HCT116 (cell line): ENCODE measurements at regions not wholly inside any gene's neighbourhood (a gene's known extent, or its start where the extent isn't known, plus 50 kb on each side); places are given as distances from the start of the nearest gene placed in this dataset.

ENCODE experiments used
- ATAC-seq: fragments of 200-7000 bp; cut with Tn5 transposase; 2 replicates; pipeline ENCODE4 v1.9.1; 2020; ENCODE audit warnings: mild to moderate bottlenecking, moderate library complexity
- BruUV-seq: library from RNA; stranded (reverse); fragments of 400-500 nt; replicated peaks from 2 replicates; lab custom pipeline; 2021; lab: Mats Ljungman, UMichigan
- CTCF ChIA-PET: fragments of 300-600 bp; sonication (Branson Sonifier 250); formaldehyde crosslinking; loops from one replicate; lab custom pipeline; 2021; ENCODE audit warnings: antibody characterized with exemption; lab: Charles Lee
- POLR2A ChIA-PET: fragments of 300-600, 350-600 bp; sonication (Branson Sonifier 250); formaldehyde crosslinking; loops from one replicate; lab custom pipeline; 2021; ENCODE audit warnings: antibody characterized with exemption; lab: Charles Lee
- RAD21 ChIA-PET, 2 experiments: fragments of 300-600 bp; sonication (Branson Sonifier 250); formaldehyde crosslinking; loops; one replicate each; lab custom pipeline; 2023; ENCODE audit warnings: low total read pairs in 2 of 2; ENCODE audit not compliant: uncharacterized antibody in 2 of 2, unreplicated experiment in 2 of 2, low non-redundant PET in 1 of 2; lab: Charles Lee
- DNase-seq: peaks from one replicate; pipeline ENCODE4 v3.0.0-alpha.2; 2010; ENCODE audit warnings: low read depth, low spot score
- H2AFZ ChIP-seq: fragments of 200-600 bp; shearing (Covaris generic), sonication (generic); 2 replicates; pipeline ENCODE4 v1.6.1; 2017; ENCODE audit warnings: low read depth, mixed run types, mixed read lengths, antibody characterized with exemption, low read length; ENCODE audit not compliant: poor library complexity, severe bottlenecking
- H3K27ac ChIP-seq: 2 replicates; pipeline ENCODE4 v1.5.1; 2012; ENCODE audit warnings: low read depth, low read length
- H3K27me3 ChIP-seq: fragments of 200-600 bp; sonication (generic); 2 replicates; pipeline ENCODE4 v1.6.1; 2016; ENCODE audit warnings: mixed run types, low read length, mixed read lengths; ENCODE audit not compliant: insufficient read depth
- H3K36me3 ChIP-seq, 2 experiments: fragments of 200-500 bp in 1 of 2; fragments of 200-600 bp in 1 of 2; sonication (Bioruptor generic) in 1 of 2; sonication (generic) in 1 of 2; 2 replicates each; pipeline versions ENCODE4 v1.5.1 to v1.6.1; 2014 to 2016; ENCODE audit warnings: low read length in 2 of 2, inconsistent platforms in 1 of 2, mixed read lengths in 1 of 2, mixed run types in 1 of 2; ENCODE audit not compliant: insufficient read depth in 2 of 2, control insufficient read depth in 1 of 2
- H3K4me1 ChIP-seq, 2 experiments: fragments of 200-600 bp in 1 of 2; sonication (generic) in 1 of 2; 2 replicates each; pipeline versions ENCODE4 v1.5.1 to v1.6.1; 2012 to 2017; ENCODE audit warnings: low read length in 2 of 2, inconsistent platforms in 1 of 2, mild to moderate bottlenecking in 1 of 2, mixed read lengths in 1 of 2, mixed run types in 1 of 2, moderate library complexity in 1 of 2; ENCODE audit not compliant: insufficient read depth in 2 of 2, control insufficient read depth in 1 of 2
- H3K4me2 ChIP-seq: fragments of 200-600 bp; sonication (generic); 2 replicates; pipeline ENCODE4 v1.6.1; 2017; ENCODE audit warnings: mixed run types, low read length, mixed read lengths
- H3K4me3 ChIP-seq, 2 experiments: fragments of 200-600 bp in 1 of 2; sonication (generic) in 1 of 2; replicated peaks in 1 of 2; 2 replicates each; pipeline ENCODE4 v1.5.1; 2011 to 2016; ENCODE audit warnings: low read length in 2 of 2, control low read depth in 1 of 2, low read depth in 1 of 2, mild to moderate bottlenecking in 1 of 2, mixed read lengths in 1 of 2, mixed run types in 1 of 2
- H3K79me2 ChIP-seq: fragments of 200-600 bp; sonication (generic); 2 replicates; pipeline ENCODE4 v1.6.1; 2017; ENCODE audit warnings: mild to moderate bottlenecking, mixed run types, low read length, moderate library complexity, mixed read lengths; ENCODE audit not compliant: insufficient read depth
- H3K9ac ChIP-seq: fragments of 200-600 bp; sonication (generic); 2 replicates; pipeline ENCODE4 v1.6.1; 2016; ENCODE audit warnings: low read length, mixed read lengths
- H3K9me2 ChIP-seq: fragments of 200-600 bp; sonication (generic), shearing (Covaris generic); 2 replicates; pipeline ENCODE4 v1.6.1; 2017; ENCODE audit warnings: mixed run types, mild to moderate bottlenecking, moderate library complexity; ENCODE audit not compliant: insufficient read depth
- H3K9me3 ChIP-seq, 2 experiments: fragments of 200-500 bp in 1 of 2; fragments of 200-600 bp in 1 of 2; sonication (Bioruptor generic) in 1 of 2; sonication (generic) in 1 of 2; 2 replicates each; pipeline ENCODE4 v1.6.1; 2014 to 2017; ENCODE audit warnings: low read length in 2 of 2, mixed read lengths in 2 of 2, inconsistent platforms in 1 of 2, low read depth in 1 of 2, mild to moderate bottlenecking in 1 of 2, mixed run types in 1 of 2, moderate library complexity in 1 of 2; ENCODE audit not compliant: control insufficient read depth in 1 of 2, insufficient read depth in 1 of 2
- H4K20me1 ChIP-seq: fragments of 200-600 bp; sonication (generic), shearing (Covaris generic); 2 replicates; pipeline ENCODE4 v1.6.1; 2017; ENCODE audit warnings: mixed run types, mild to moderate bottlenecking, moderate library complexity; ENCODE audit not compliant: insufficient read depth
- ATF3 ChIP-seq: IDR thresholded peaks from 2 replicates; pipeline ENCODE4 v1.6.1; 2012
- EZH2phosphoT487 ChIP-seq: fragments of 200-600 bp; IDR thresholded peaks from 2 replicates; pipeline ENCODE4 v1.6.1; 2018; ENCODE audit warnings: antibody characterized with exemption, borderline replicate concordance
- FOSL1 ChIP-seq: IDR thresholded peaks from 2 replicates; pipeline ENCODE4 v1.6.1; 2012; ENCODE audit warnings: low read depth
- JUND ChIP-seq: IDR thresholded peaks from 2 replicates; pipeline ENCODE4 v1.6.1; 2012
- MAX ChIP-seq: IDR thresholded peaks from 2 replicates; pipeline ENCODE4 v1.6.1; 2012
- POLR2A ChIP-seq: IDR thresholded peaks from 2 replicates; pipeline ENCODE4 v1.7.0; 2011; ENCODE audit warnings: borderline replicate concordance; ENCODE audit not compliant: insufficient read depth, insufficient read length; ENCODE audit errors: extremely low read depth
- POLR2AphosphoS5 ChIP-seq: IDR thresholded peaks from 2 replicates; pipeline ENCODE4 v1.6.1; 2011; ENCODE audit warnings: mild to moderate bottlenecking, low read depth, low read length, moderate library complexity
- SP1 ChIP-seq: IDR thresholded peaks from 2 replicates; pipeline ENCODE4 v1.6.1; 2012; ENCODE audit warnings: low read depth
- SRF ChIP-seq: IDR thresholded peaks from 2 replicates; pipeline ENCODE4 v1.6.1; 2012; ENCODE audit warnings: low read depth
- TCF7L2 ChIP-seq: IDR thresholded peaks from 2 replicates; pipeline ENCODE4 v1.7.0; 2011; ENCODE audit warnings: borderline replicate concordance, inconsistent platforms; ENCODE audit not compliant: insufficient read depth, insufficient read length; ENCODE audit errors: extremely low read depth
- ZBTB33 ChIP-seq: IDR thresholded peaks from 2 replicates; pipeline ENCODE4 v1.6.1; 2011; ENCODE audit warnings: mild to moderate bottlenecking, low read length, moderate library complexity; ENCODE audit not compliant: insufficient replicate concordance; ENCODE audit errors: extremely low read depth
- ZNF274 ChIP-seq: fragments of 200-500 bp; sonication (Bioruptor generic); IDR thresholded peaks from 2 replicates; pipeline ENCODE4 v1.6.1; 2014; ENCODE audit warnings: mild to moderate bottlenecking, low read depth, low read length, inconsistent platforms
- intact Hi-C: fragments of 100-400 bp; cut with micrococcal nuclease; formaldehyde crosslinking; loops from 2 replicates; pipeline ENCODE4 v1.10.0; 2022
- TF ChIP-seq, protein P1 (sequence below): IDR thresholded peaks from 2 replicates; pipeline ENCODE4 v1.6.1; 2012; ENCODE audit warnings: low read depth

DNA sequence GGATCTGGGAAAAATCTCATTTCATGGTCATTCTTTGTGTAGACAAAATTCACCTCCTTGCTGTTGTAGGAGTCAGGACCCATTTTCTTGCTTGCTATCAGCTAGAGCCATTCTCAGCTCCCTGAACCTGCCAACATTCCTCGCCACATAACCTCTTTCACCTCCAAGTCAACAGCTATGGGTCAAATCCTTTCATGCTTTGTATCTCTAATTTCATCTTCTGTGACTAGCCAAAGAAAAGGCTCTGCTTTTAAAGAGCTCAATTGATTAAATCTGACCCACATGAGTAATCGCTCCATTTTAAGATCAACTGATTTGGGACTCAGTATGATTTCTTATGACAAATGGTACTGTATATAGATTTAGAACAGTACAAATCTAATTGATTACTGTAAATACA lies 89.2 kb upstream of the FOXG1 start:
- peaks cover 7 to 34% of the 10 kb centered on the region in 2 experiments; a peak in 3 of 4 replicates for H3K9me3 ChIP-seq
- no peaks in the 10 kb centered on the region for H3K4me1 ChIP-seq
- no peak overlapping the region for H2AFZ ChIP-seq
- H3K4me3 ChIP-seq, result no peak overlapping the region
- H4K20me1 ChIP-seq, result no peaks in the 10 kb centered on the region
- H3K27me3 ChIP-seq, result no peaks in the 10 kb centered on the region
- RAD21 ChIA-PET, result no interaction called here
- CTCF ChIA-PET, result no interaction called here
- no peaks in the 10 kb centered on the region for H3K9me2 ChIP-seq
- no peaks in the 10 kb centered on the region for H3K36me3 ChIP-seq
- no peak overlapping the region for H3K27ac ChIP-seq
- no peak overlapping the region for H3K4me2 ChIP-seq
- ATAC-seq (no peak), DNase-seq (no peak)
- no peak overlapping the region for H3K9ac ChIP-seq
- no peaks in the 10 kb centered on the region for H3K79me2 ChIP-seq
- TF ChIP-seq EZH2phosphoT487, result no peak
- TF ChIP-seq ATF3, result no peak
- no TSS peak for BruUV-seq
- POLR2A ChIA-PET, result no interaction called here
- intact Hi-C loops, result no loop called here

- H3K36me3 ChIP-seq, result no peaks in the 10 kb centered on the region
- H4K20me1 ChIP-seq, result no peaks in the 10 kb centered on the region
- no peak overlapping the region for H3K9ac ChIP-seq
- no peaks in the 10 kb centered on the region for H3K27me3 ChIP-seq
- intact Hi-C loops, result no loop called here
- no peak overlapping the region for H3K4me3 ChIP-seq
- H3K9me3 ChIP-seq, result peaks cover 7 to 22% of the 10 kb centered on the region in 2 experiments; a peak in 3 of 4 replicates
- H3K27ac ChIP-seq, result no peak overlapping the region
- DNase-seq, result no peak
- H2AFZ ChIP-seq, result no peak overlapping the region
- CTCF ChIA-PET, result no interaction called here
- BruUV-seq, result no TSS peak
- no peaks in the 10 kb centered on the region for H3K79me2 ChIP-seq
- H3K9me2 ChIP-seq, result no peaks in the 10 kb centered on the region
- H3K4me2 ChIP-seq, result no peak overlapping the region
- POLR2A ChIA-PET, result no interaction called here
- RAD21 ChIA-PET, result no interaction called here
- ATAC-seq, result no peak
- no peaks in the 10 kb centered on the region for H3K4me1 ChIP-seq
- TF ChIP-seq, protein P1, sequence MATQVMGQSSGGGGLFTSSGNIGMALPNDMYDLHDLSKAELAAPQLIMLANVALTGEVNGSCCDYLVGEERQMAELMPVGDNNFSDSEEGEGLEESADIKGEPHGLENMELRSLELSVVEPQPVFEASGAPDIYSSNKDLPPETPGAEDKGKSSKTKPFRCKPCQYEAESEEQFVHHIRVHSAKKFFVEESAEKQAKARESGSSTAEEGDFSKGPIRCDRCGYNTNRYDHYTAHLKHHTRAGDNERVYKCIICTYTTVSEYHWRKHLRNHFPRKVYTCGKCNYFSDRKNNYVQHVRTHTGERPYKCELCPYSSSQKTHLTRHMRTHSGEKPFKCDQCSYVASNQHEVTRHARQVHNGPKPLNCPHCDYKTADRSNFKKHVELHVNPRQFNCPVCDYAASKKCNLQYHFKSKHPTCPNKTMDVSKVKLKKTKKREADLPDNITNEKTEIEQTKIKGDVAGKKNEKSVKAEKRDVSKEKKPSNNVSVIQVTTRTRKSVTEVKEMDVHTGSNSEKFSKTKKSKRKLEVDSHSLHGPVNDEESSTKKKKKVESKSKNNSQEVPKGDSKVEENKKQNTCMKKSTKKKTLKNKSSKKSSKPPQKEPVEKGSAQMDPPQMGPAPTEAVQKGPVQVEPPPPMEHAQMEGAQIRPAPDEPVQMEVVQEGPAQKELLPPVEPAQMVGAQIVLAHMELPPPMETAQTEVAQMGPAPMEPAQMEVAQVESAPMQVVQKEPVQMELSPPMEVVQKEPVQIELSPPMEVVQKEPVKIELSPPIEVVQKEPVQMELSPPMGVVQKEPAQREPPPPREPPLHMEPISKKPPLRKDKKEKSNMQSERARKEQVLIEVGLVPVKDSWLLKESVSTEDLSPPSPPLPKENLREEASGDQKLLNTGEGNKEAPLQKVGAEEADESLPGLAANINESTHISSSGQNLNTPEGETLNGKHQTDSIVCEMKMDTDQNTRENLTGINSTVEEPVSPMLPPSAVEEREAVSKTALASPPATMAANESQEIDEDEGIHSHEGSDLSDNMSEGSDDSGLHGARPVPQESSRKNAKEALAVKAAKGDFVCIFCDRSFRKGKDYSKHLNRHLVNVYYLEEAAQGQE, result no peak
- TF ChIP-seq FOSL1 (no peak), SP1 (no peak), EZH2phosphoT487 (no peak), MAX (no peak), POLR2AphosphoS5 (no peak), ZNF274 (no peak), ZBTB33 (no peak), JUND (no peak), TCF7L2 (no peak), SRF (no peak), POLR2A (no peak)
Observed at GRCh38 chr14:28678887-28679286, 87.7 kb upstream of the FOXG1 start.
